Activated CD4-positive, alpha-beta T cell treated with anti-CD3 and anti-CD28 coated beads, Interleukin-2, amount 10 ng/mL, durations not matched to agents 24 days and 14 days (primary cell): ENCODE measurements at regions not wholly inside any gene's neighbourhood (a gene's known extent, or its start where the extent isn't known, plus 50 kb on each side); places are given as distances from the start of the nearest gene placed in this dataset.

Experiments
- DNase-seq: peaks from one replicate; pipeline ENCODE4 v3.0.0; 2022
- H3K27ac Mint-ChIP-seq: one replicate; pipeline ENCODE4 v1.8.0; 2022; ENCODE audit warnings: mild to moderate bottlenecking, mixed read lengths
- H3K27me3 Mint-ChIP-seq: one replicate; pipeline ENCODE4 v1.8.0; 2022; ENCODE audit warnings: mixed read lengths
- H3K36me3 Mint-ChIP-seq: one replicate; pipeline ENCODE4 v1.8.0; 2022; ENCODE audit warnings: low read depth, mild to moderate bottlenecking, mixed read lengths
- H3K4me1 Mint-ChIP-seq: one replicate; pipeline ENCODE4 v1.8.0; 2021; ENCODE audit warnings: mixed read lengths
- H3K4me3 Mint-ChIP-seq: one replicate; pipeline ENCODE4 v1.8.0; 2022; ENCODE audit warnings: mild to moderate bottlenecking, moderate library complexity, mixed read lengths
- H3K9me3 Mint-ChIP-seq: one replicate; pipeline ENCODE4 v1.8.0; 2021; ENCODE audit warnings: mixed read lengths
- intact Hi-C: fragments of 100-400 bp; cut with micrococcal nuclease; formaldehyde crosslinking; loops from one replicate; pipeline ENCODE4 v1.15.1; 2023

DNA sequence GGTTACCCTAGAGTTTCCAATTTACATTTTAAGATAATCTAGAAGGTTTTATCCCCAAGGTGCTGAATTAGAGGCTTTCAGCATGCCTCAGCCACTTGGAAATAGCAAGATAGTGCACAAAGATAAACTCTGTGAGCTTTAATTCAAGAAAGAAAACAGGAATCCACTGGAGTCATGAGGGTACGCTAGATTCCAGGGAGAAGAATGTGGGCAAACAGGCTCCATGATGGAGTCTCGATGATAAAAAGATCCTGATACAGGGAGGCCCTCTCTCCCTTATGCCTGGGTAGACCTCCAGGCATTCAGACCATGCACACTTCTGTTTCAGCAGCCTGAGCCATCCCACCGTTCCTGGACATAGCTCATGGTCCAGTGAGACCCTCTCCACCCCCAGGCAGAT lies 344.6 kb upstream of the LCORL start:
- no peaks in the 10 kb centered on the region for H3K9me3 Mint-ChIP-seq
- no peak overlapping the region for H3K4me3 Mint-ChIP-seq
- H3K36me3 Mint-ChIP-seq, result no peaks in the 10 kb centered on the region
- DNase-seq, result no peak
- H3K27ac Mint-ChIP-seq, result no peak overlapping the region
- no peaks in the 10 kb centered on the region for H3K27me3 Mint-ChIP-seq
- H3K4me1 Mint-ChIP-seq, result no peaks in the 10 kb centered on the region
- intact Hi-C loops, result no loop called here

DNA sequence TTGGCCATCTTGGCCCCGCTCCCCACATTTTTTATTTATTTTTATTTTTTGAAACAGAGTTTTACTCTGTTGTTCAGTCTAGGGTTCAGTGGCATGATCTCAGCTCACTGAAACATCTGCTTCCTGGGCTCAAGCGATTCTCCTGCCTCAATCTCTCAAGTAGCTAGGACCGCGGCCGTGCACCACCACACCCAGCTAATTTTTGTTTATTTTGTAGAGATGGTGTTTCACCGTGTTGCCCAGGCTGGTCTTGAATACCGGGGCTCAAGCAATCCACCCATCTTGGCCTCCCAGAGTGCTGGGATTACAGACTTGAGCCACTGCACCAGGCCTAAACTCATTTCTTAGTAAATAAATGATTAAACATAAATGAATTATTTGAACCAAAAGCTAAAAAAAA lies 322.0 kb upstream of the LCORL start:
- Mint-ChIP-seq H3K27me3 (no peaks in the 10 kb centered on the region), H3K36me3 (no peaks in the 10 kb centered on the region), H3K4me3 (no peak overlapping the region), H3K9me3 (no peaks in the 10 kb centered on the region), H3K4me1 (no peaks in the 10 kb centered on the region), H3K27ac (no peak overlapping the region)
- no peak for DNase-seq
- intact Hi-C loops, result no loop called here

DNA sequence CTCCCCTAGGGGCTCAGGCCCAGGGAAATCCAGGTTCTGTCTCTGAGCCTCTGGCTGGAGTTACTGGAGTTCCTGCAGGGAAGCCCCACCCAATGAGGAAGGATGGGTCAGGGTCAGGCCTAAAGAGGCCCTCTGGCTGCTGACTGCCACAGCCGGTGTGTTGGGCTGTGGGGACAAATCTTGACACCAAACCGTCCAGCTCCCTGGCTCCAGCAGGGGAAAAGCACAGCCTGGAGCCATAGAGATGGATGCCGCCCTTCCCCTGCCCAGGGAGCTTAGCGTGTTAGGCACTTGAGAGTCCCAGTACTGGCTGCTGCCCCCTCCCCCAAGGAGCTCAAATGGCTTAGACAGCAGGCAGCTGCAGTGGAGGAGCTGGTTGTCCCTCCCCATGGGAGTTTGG lies 321.3 kb upstream of the LCORL start:
- Mint-ChIP-seq H3K27ac (no peak overlapping the region), H3K4me1 (no peaks in the 10 kb centered on the region), H3K9me3 (no peaks in the 10 kb centered on the region), H3K4me3 (no peak overlapping the region), H3K36me3 (no peaks in the 10 kb centered on the region), H3K27me3 (no peaks in the 10 kb centered on the region)
- DNase-seq, result no peak
- intact Hi-C loops, result no loop called here

DNA sequence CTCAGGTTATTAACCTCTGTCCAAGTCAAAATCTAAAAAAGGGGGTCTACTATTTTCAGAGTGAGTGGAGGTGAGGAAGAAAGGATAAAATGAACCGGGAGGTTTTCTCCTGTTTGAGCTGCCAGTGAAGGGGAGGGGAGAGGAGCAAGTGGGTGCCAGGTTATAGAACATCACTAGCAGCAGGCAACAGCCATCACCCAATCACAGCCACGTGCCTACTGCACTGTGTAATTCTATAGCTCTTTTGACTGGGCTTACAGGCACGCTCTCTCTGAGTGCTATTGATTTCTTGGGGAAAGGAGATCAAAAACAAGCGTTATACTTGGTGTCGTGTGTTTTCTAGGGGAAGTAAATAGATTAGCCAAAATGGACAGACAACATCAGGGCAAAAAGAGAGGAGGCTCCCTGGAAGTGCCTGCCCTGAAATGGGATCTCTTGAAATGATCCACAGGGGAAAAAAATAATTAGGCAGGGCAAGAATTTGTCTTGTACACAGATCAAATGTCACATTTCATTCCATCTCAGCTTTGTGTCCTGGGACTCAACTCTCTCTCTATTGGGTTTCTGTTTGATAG lies 300.5 kb upstream of the LCORL start:
- Mint-ChIP-seq H3K36me3 (no peaks in the 10 kb centered on the region), H3K4me3 (no peak overlapping the region), H3K27ac (no peak overlapping the region), H3K9me3 (no peaks in the 10 kb centered on the region), H3K27me3 (peaks cover 2% of the 10 kb centered on the region), H3K4me1 (no peaks in the 10 kb centered on the region)
- DNase-seq, result no peak
- intact Hi-C loops, result no loop called here

DNA sequence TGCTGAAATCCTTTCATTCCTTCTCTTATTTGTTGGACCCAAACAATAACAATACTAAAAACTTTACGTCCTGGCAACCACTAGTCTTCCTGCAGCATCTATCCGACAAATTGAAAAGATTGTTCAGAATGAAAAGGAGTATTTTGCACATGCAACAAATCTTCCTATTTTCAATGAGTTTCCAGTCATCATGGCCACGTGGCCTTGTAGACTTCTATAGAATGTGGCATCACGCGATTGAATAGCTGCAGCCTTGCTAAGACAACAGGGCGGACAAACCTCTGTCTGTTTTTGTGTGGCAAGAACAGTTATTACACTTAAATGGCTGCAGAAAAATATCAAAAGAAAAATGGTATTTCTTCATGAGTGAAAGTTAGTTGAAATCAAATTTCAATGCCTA lies 297.9 kb upstream of the LCORL start:
- Mint-ChIP-seq H3K27ac (no peak overlapping the region), H3K4me1 (no peaks in the 10 kb centered on the region)

DNA sequence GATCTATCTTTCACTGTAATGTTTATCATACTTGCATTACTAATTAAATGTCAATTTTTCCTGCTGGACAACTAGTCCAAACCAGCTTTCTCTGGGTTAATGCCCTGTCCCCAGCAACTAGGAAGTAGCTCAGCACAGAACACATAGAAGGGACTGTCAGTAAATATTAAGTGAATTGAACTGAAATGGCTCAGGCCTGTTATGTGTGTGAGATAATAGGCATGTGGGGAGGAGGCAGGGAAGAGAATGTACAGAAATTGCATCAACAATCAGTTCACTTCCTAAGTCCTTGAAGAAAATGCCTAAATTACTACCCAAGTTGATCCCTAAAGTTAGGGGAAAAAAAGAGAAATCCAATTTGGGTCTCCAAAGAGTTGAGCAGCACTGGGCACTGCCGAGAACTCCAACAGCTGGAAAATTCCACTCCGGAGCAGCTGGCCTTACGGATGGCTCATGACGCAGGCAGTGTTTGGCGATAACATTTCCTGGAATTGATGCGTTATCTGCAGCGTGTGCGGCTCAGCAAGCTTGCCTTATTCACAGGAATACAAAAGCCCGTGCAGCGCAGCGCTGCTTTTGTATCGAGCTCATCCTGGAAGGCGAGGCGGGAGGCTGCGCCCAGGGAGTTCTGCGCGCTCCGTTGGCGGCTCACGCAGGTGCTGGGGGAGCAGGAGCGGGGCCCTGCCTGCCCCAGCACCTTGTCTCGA lies 297.3 kb upstream of the LCORL start:
- intact Hi-C loops, result no loop called here
- DNase-seq, result no peak
- Mint-ChIP-seq H3K9me3 (no peaks in the 10 kb centered on the region), H3K4me1 (no peaks in the 10 kb centered on the region), H3K4me3 (no peak overlapping the region), H3K27ac (no peak overlapping the region), H3K36me3 (no peaks in the 10 kb centered on the region), H3K27me3 (peaks cover 2% of the 10 kb centered on the region)

More for the DNA sequence above, 297.9 kb upstream of the LCORL start:
- H3K4me3 Mint-ChIP-seq, result no peak overlapping the region
- no peaks in the 10 kb centered on the region for H3K9me3 Mint-ChIP-seq
- peaks cover 2% of the 10 kb centered on the region for H3K27me3 Mint-ChIP-seq
- intact Hi-C loops, result no loop called here
- H3K36me3 Mint-ChIP-seq, result no peaks in the 10 kb centered on the region
- DNase-seq, result no peak

DNA sequence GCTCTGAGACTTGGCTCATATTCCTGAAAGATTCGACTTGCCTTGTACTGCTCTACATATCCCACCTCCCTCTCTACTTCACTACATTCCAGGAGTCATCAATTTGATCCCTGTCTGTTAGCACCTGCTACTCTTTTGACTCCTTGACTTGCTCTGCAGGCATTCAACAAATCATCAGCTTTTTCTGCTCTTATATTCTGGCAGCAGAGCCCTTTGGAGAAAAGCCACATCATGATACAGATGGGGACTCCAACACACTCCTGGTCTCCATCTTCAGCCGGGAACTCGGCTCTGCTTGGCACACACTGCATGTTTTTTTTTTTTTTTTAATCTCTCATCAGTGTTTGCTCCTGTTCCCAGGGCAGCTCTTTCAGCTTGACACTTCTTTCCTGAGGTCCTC lies 293.2 kb upstream of the LCORL start:
- Mint-ChIP-seq H3K27ac (no peak overlapping the region), H3K27me3 (peaks cover 2% of the 10 kb centered on the region), H3K36me3 (no peaks in the 10 kb centered on the region), H3K4me1 (no peaks in the 10 kb centered on the region), H3K9me3 (no peaks in the 10 kb centered on the region), H3K4me3 (no peak overlapping the region)
- intact Hi-C loops, result no loop called here
- DNase-seq, result no peak

DNA sequence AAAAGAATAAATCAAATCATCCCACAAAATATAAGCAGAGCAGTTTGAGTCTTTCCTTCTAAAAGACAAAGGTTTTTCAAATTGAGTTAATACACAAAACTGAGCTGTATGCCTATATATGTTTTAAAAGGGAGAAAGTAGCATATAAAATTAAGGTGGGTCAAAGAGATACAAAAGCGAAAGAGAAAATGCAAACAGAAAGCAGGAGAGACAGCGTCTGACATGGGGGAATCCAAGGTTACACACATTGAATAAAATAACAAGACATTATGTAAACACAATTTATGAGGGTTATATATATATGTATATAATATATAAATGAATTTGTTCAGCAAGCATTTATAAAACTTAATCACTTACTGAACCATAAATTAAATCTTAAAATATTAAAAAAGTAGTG lies 276.1 kb upstream of the LCORL start:
- Mint-ChIP-seq H3K4me3 (no peak overlapping the region), H3K9me3 (no peaks in the 10 kb centered on the region), H3K27me3 (no peaks in the 10 kb centered on the region), H3K4me1 (no peaks in the 10 kb centered on the region), H3K27ac (no peak overlapping the region), H3K36me3 (no peaks in the 10 kb centered on the region)
- DNase-seq, result no peak
- intact Hi-C loops, result no loop called here

DNA sequence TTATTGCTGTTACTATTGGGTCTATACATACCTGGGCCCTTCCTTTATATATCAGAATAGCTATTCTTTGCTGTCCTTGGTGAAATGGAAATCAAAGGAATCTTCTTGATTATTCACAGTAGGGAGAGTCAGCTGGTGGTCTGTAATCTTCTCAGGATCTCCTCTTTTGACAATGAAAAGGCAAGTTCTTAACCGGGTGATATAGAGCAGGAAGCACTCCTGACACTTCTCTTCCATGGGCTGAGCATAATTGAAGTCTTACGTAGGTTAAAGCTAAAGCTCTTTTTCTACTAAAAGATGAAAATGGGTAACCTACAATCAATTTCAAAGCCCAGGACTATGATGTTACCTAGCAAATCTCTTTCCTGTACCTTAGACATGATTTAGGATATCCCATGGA lies 274.9 kb upstream of the LCORL start:
- intact Hi-C loops, result no loop called here
- no peak overlapping the region for H3K4me3 Mint-ChIP-seq
- DNase-seq, result no peak
- H3K4me1 Mint-ChIP-seq, result no peaks in the 10 kb centered on the region
- no peak overlapping the region for H3K27ac Mint-ChIP-seq
- no peaks in the 10 kb centered on the region for H3K36me3 Mint-ChIP-seq
- no peaks in the 10 kb centered on the region for H3K9me3 Mint-ChIP-seq
- H3K27me3 Mint-ChIP-seq, result no peaks in the 10 kb centered on the region

DNA sequence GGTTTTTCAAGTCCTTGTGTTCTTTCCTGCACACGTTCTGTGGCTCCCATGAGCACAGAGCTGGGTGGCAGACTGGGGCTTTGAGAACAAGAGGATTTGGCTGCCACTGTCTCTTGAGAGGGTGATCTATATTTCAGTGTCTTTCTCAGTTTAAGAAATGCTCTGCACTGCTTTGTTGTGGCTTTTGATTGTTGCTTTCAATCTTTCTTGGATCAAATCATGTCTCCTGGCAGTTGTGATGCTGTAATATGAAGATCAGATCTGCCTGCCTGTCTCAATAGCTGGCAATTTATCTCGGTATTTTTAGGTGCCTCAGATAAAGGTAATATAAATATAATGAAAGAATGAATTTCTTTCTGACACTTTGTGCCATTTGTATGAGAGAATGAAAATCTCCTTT lies 273.3 kb upstream of the LCORL start:
- Mint-ChIP-seq H3K4me3 (no peak overlapping the region), H3K4me1 (no peaks in the 10 kb centered on the region), H3K27me3 (no peaks in the 10 kb centered on the region), H3K36me3 (no peaks in the 10 kb centered on the region), H3K9me3 (no peaks in the 10 kb centered on the region), H3K27ac (no peak overlapping the region)
- DNase-seq, result no peak
- intact Hi-C loops, result no loop called here

DNA sequence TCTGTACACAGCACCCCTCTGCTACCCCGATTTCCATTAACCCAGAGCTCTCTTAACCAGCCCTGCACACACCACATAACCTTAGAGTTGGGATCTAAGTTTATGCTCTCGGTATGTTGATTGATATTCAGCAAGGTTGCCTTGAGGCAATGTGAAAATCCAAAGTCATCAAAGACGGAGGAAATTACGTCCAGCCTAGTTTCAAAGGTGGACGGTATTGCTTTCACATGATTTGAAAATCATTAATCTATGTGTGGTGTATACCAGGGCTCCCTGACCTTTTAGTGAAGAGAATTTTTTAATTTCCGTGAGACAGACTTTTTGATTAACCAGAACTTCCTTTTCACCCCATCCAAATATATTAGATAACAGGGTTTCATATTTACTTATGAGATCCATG lies 272.5 kb upstream of the LCORL start:
- intact Hi-C loops, result no loop called here
- Mint-ChIP-seq H3K27ac (no peak overlapping the region), H3K9me3 (peaks cover 3% of the 10 kb centered on the region)

DNA sequence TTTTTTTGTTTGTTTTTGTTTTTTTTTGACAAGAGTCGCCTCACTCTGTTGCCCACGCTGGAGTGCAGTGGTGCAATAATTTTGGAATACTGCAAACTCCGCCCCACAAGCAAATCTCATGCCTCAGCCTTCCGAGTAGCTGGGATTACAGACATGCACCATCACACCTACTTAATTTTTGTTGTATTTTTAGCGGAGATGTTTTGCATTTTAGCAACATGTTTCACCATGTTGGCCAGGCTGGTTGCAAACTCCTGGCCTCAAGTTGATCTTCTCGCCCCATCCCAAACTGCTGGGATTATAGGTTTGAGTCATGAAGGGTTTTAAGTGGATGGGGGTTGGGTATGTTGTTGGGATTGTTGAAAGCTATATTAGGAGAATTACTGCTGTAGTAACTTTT lies 270.9 kb upstream of the LCORL start:
- no peak for DNase-seq
- Mint-ChIP-seq H3K9me3 (peaks cover 3% of the 10 kb centered on the region), H3K36me3 (no peaks in the 10 kb centered on the region), H3K4me1 (no peaks in the 10 kb centered on the region), H3K4me3 (no peak overlapping the region), H3K27ac (no peak overlapping the region), H3K27me3 (no peaks in the 10 kb centered on the region)
- intact Hi-C loops, result no loop called here

More for the DNA sequence above, 272.5 kb upstream of the LCORL start:
- Mint-ChIP-seq H3K4me3 (no peak overlapping the region), H3K27me3 (no peaks in the 10 kb centered on the region), H3K36me3 (no peaks in the 10 kb centered on the region), H3K4me1 (no peaks in the 10 kb centered on the region)
- no peak for DNase-seq

DNA sequence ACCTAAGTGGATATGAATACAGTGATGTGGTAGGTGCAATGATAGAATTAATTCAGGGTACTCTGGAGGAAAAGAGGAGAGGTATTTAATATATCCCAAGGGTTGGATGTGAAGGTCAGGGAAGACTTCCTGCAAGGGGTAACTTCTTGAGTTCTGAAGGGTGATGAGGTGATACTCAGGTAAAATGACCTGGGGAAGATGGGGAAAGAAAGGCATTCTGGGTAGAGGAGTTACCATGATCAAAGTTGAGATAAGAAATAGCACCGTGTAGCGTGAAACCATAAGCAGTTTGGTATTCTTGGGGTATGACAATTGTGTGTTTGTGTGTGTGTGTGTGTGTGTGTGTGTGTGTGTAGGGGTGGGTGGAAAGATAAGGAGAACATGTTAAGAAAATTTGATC lies 270.4 kb upstream of the LCORL start:
- no peaks in the 10 kb centered on the region for H3K36me3 Mint-ChIP-seq
- no peaks in the 10 kb centered on the region for H3K4me1 Mint-ChIP-seq
- DNase-seq, result no peak
- no peaks in the 10 kb centered on the region for H3K27me3 Mint-ChIP-seq
- H3K27ac Mint-ChIP-seq, result no peak overlapping the region
- intact Hi-C loops, result no loop called here
- peaks cover 3% of the 10 kb centered on the region for H3K9me3 Mint-ChIP-seq
- no peak overlapping the region for H3K4me3 Mint-ChIP-seq

DNA sequence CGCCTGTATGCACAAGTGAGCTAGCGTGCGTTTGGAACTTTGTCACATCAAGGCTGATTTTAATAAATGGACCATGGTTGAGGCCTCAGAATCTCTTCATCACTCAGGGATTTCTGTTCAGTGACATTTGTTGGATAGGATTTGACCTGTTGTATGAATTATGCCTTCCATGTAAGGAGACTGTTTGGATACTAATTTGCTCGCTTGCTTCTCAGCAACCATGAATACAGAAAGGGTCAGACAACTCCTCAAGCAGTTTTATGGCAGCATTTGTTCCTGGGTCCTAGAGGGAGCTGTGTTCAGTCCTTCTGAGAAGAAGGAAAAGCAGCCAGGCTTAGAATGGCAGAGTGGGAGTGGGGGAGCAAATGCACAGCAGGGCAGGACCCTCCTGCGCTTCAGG lies 269.7 kb upstream of the LCORL start:
- Mint-ChIP-seq H3K9me3 (peaks cover 3% of the 10 kb centered on the region), H3K27ac (no peak overlapping the region), H3K4me1 (no peaks in the 10 kb centered on the region), H3K36me3 (no peaks in the 10 kb centered on the region), H3K4me3 (no peak overlapping the region), H3K27me3 (no peaks in the 10 kb centered on the region)
- intact Hi-C loops, result no loop called here
- DNase-seq, result no peak

DNA sequence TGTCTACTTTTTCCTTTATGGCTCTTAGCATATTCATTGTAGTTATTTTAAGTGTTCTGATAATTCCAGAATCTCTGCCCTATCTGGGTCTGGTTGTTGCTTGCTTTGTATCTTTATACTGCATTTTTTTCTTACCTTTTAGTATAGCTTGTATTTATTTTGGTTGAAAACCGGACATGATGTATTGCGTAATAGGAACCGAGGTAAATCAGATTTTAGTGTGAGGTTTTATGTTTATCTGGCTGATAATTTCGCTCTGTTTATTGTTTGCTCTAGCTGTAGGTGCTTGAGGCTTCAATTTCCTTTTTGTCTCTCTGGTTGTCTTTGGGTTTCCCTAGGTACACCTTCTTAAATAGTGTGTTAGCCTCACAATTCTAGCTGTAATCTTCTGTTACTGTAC lies 263.8 kb upstream of the LCORL start:
- no peaks in the 10 kb centered on the region for H3K27me3 Mint-ChIP-seq
- H3K27ac Mint-ChIP-seq, result no peak overlapping the region
- H3K36me3 Mint-ChIP-seq, result no peaks in the 10 kb centered on the region
- H3K4me3 Mint-ChIP-seq, result no peak overlapping the region
- no peak for DNase-seq
- peaks cover 3% of the 10 kb centered on the region for H3K9me3 Mint-ChIP-seq
- H3K4me1 Mint-ChIP-seq, result no peaks in the 10 kb centered on the region
- intact Hi-C loops, result no loop called here
